Prostate gland (tissue), 2 donors: ENCODE measurements at regions not wholly inside any gene's neighbourhood (a gene's known extent, or its start where the extent isn't known, plus 50 kb on each side); places are given as distances from the start of the nearest gene placed in this dataset.

Source experiments
- DNase-seq: peaks from one replicate; pipeline ENCODE4 v3.0.0-alpha.2; 2019; ENCODE audit warnings: low spot score
- H3K27ac ChIP-seq, 2 donors: fragments of 200-600 bp; sonication (generic); 2 replicates each; pipeline ENCODE4 v1.5.1; 2017 to 2019
- H3K27me3 ChIP-seq: fragments of 200-600 bp; sonication (generic); replicated peaks from 2 replicates; pipeline ENCODE4 v1.5.1; 2019; ENCODE audit not compliant: insufficient read depth
- H3K36me3 ChIP-seq, 2 donors: fragments of 200-600 bp; sonication (generic); 1 replicate in 1 of 2; 2 replicates in 1 of 2; pipeline versions ENCODE4 v1.5.1 to v1.8.1; 2017 to 2019
- H3K4me1 ChIP-seq: fragments of 200-600 bp; sonication (generic); replicated peaks from 2 replicates; pipeline ENCODE4 v1.5.1; 2019
- H3K4me3 ChIP-seq, 2 donors: fragments of 200-600 bp; sonication (generic); 2 replicates each; pipeline ENCODE4 v1.5.1; 2017 to 2019
- H3K9me3 ChIP-seq: fragments of 200-600 bp; sonication (generic); 2 replicates; pipeline ENCODE4 v1.5.1; 2017
- POLR2A ChIP-seq: fragments of 450-650 bp; IDR thresholded peaks from one replicate; pipeline ENCODE4 v1.6.1; 2016; ENCODE audit warnings: antibody characterized with exemption, mild to moderate bottlenecking
- POLR2AphosphoS5 ChIP-seq: sonication (generic); formaldehyde crosslinking; IDR thresholded peaks from one replicate; pipeline ENCODE4 v1.6.1; 2017; ENCODE audit warnings: antibody characterized with exemption
- WGBS: methylation state at CpG from one replicate; pipeline ENCODE4 v1.1.5; 2018; 5-methylcytosine and 5-hydroxymethylcytosine counted together
- intact Hi-C: fragments of 100-400 bp; cut with DNase I; formaldehyde crosslinking; loops from one replicate; pipeline ENCODE4 v1.14.2; 2022
- TF ChIP-seq, protein P1 (sequence below), 4 experiments: fragments of 200-600 bp in 2 of 4; fragments of 450-650 bp in 2 of 4; sonication (generic) in 2 of 4; IDR thresholded peaks; 1 replicate in 3 of 4; 2 replicates in 1 of 4; pipeline ENCODE4 v1.5.1; 2016 to 2019; ENCODE audit warnings: antibody characterized with exemption in 4 of 4, mild to moderate bottlenecking in 2 of 4, moderate library complexity in 2 of 4

GRCh38 chr1:232682248-232682647 lies 52.3 kb upstream of the SIPA1L2 start:
- 40% methylated on average over 4 of the region's 4 CpGs for WGBS
- TF ChIP-seq POLR2A, result no peak
- no peak for DNase-seq
- Histone ChIP-seq H3K4me1 (no peaks in the 10 kb centered on the region), H3K9me3 (no peaks in the 10 kb centered on the region), H3K27me3 (no peaks in the 10 kb centered on the region), H3K4me3 (no peak overlapping the region), H3K36me3 (no peaks in the 10 kb centered on the region), H3K27ac (no peak overlapping the region)
- intact Hi-C loops, result no loop called here

DNA sequence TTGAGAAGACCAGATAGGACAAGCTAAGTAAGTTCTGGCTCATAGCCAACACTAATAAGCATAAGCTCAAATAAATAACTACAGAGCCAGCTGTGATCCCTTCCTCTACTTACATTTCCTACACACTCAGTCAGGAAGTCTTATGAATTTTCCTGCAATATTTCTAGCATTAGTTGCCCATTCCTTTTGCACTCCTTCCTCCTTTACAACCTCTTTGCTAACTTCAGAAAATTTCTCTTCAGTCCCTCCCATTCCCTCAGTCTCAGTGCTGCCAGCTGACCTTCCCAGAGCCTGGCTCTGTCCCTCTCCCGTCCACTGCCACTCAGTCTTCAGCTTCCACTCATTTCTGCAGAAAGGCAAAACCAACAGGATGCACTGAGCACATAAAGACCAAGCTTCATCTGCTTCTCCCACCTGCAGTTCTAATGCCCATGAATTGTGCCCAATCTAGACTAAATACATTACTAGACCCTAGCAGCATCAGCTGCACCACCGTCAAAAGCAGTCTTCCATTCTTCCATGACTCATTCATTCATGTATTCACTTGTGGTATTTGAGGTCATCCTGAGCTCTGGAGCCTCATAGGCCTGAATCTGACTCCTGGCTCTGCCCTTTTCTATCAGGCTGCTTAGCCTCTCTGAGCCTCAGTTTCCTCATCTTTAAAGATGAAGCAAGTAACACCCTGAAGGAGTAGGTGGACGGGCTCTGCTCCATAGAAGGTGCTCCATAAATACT lies 54.6 kb upstream of the SIPA1L2 start:
- H3K36me3 ChIP-seq, result no peaks in the 10 kb centered on the region
- 91% methylated on average over 3 of the region's 3 CpGs for WGBS
- TF ChIP-seq POLR2A, result no peak
- TF ChIP-seq POLR2AphosphoS5, result no peak
- TF ChIP-seq, protein P1, sequence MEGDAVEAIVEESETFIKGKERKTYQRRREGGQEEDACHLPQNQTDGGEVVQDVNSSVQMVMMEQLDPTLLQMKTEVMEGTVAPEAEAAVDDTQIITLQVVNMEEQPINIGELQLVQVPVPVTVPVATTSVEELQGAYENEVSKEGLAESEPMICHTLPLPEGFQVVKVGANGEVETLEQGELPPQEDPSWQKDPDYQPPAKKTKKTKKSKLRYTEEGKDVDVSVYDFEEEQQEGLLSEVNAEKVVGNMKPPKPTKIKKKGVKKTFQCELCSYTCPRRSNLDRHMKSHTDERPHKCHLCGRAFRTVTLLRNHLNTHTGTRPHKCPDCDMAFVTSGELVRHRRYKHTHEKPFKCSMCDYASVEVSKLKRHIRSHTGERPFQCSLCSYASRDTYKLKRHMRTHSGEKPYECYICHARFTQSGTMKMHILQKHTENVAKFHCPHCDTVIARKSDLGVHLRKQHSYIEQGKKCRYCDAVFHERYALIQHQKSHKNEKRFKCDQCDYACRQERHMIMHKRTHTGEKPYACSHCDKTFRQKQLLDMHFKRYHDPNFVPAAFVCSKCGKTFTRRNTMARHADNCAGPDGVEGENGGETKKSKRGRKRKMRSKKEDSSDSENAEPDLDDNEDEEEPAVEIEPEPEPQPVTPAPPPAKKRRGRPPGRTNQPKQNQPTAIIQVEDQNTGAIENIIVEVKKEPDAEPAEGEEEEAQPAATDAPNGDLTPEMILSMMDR (IDR thresholded peaks at IDR 0.05), result no peak
- H3K9me3 ChIP-seq, result no peaks in the 10 kb centered on the region
- no peaks in the 10 kb centered on the region for H3K4me1 ChIP-seq
- H3K27ac ChIP-seq, result no peak overlapping the region
- intact Hi-C loops, result no loop called here
- DNase-seq, result no peak
- H3K4me3 ChIP-seq, result no peak overlapping the region
- H3K27me3 ChIP-seq, result no peaks in the 10 kb centered on the region

DNA sequence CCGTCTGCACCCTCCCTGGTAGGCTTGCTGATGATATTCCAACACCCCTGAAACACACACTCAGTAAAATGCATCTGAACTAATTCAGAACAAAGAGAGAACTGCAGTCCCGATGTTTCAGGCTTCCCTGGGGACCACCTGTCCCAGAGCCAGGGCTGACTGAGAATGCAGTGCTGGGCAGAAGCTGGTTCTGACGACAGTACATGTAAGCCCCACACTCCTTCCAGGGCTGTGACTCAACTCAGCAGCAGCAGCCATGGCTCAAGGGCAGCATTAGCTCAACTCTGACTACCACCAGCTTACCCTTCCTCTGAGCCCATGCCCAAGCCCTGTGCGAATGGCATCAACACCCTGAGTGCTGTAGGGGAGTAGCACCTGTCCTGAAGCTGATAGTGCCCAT lies 56.4 kb upstream of the SIPA1L2 start:
- no peak for DNase-seq
- no peak overlapping the region for H3K4me3 ChIP-seq
- no peaks in the 10 kb centered on the region for H3K36me3 ChIP-seq
- H3K9me3 ChIP-seq, result no peaks in the 10 kb centered on the region
- intact Hi-C loops, result no loop called here
- H3K27ac ChIP-seq, result no peak overlapping the region
- no peaks in the 10 kb centered on the region for H3K27me3 ChIP-seq
- TF ChIP-seq POLR2AphosphoS5, result no peak
- no peak for TF ChIP-seq POLR2A
- TF ChIP-seq, protein P1 (IDR thresholded peaks at IDR 0.05), result no peak
- H3K4me1 ChIP-seq, result no peaks in the 10 kb centered on the region
- 67% methylated on average over 4 of the region's 4 CpGs for WGBS

- H3K4me3 ChIP-seq, result no peak overlapping the region
- H3K27me3 ChIP-seq, result no peaks in the 10 kb centered on the region
- H3K4me1 ChIP-seq, result no peaks in the 10 kb centered on the region
- H3K36me3 ChIP-seq, result no peaks in the 10 kb centered on the region
- DNase-seq, result no peak
- WGBS, result 94% methylated on average over 6 of the region's 6 CpGs
- H3K27ac ChIP-seq, result no peak overlapping the region
- intact Hi-C loops, result no loop called here
- no peaks in the 10 kb centered on the region for H3K9me3 ChIP-seq
- TF ChIP-seq POLR2AphosphoS5, result no peak
- TF ChIP-seq POLR2A, result no peak
- TF ChIP-seq, protein P1 (IDR thresholded peaks at IDR 0.05), result no peak
These were observed 57.4 kb upstream of the SIPA1L2 start for GRCh38 chr1:232687304-232687703.

- 88% methylated on average over 5 of the region's 5 CpGs for WGBS
- TF ChIP-seq POLR2AphosphoS5 (no peak), POLR2A (no peak)
- TF ChIP-seq, protein P1 (IDR thresholded peaks at IDR 0.05), result no peak
- Histone ChIP-seq H3K27ac (no peak overlapping the region), H3K4me3 (no peak overlapping the region), H3K4me1 (no peaks in the 10 kb centered on the region), H3K36me3 (no peaks in the 10 kb centered on the region), H3K9me3 (no peaks in the 10 kb centered on the region), H3K27me3 (no peaks in the 10 kb centered on the region)
- intact Hi-C loops, result no loop called here
- DNase-seq, result no peak
These were observed 57.8 kb upstream of the SIPA1L2 start for GRCh38 chr1:232687728-232688127.
